Ectodermal cell (in vitro differentiated cells): ENCODE measurements at regions not wholly inside any gene's neighbourhood (a gene's known extent, or its start where the extent isn't known, plus 50 kb on each side); places are given as distances from the start of the nearest gene placed in this dataset.

ENCODE experiments used
- H3K27ac ChIP-seq: 2 replicates; pipeline ENCODE4 v1.7.0; 2013; ENCODE audit warnings: mild to moderate bottlenecking, low read depth, low read length; ENCODE audit not compliant: insufficient read depth, poor library complexity, severe bottlenecking
- H3K27me3 ChIP-seq: 2 replicates; pipeline ENCODE4 v1.7.0; 2013; ENCODE audit warnings: mild to moderate bottlenecking, low read length; ENCODE audit not compliant: insufficient read depth, control insufficient read depth, poor library complexity, severe bottlenecking
- H3K36me3 ChIP-seq: one replicate; pipeline ENCODE4 v1.7.0; 2013; ENCODE audit warnings: low read length; ENCODE audit not compliant: control insufficient read depth, insufficient read depth
- H3K4me1 ChIP-seq: one replicate; pipeline ENCODE4 v1.7.0; 2013; ENCODE audit warnings: low read length; ENCODE audit not compliant: control insufficient read depth, insufficient read depth
- H3K4me3 ChIP-seq: 2 replicates; pipeline ENCODE4 v1.7.0; 2013; ENCODE audit warnings: low read depth, low read length, control low read depth; ENCODE audit not compliant: insufficient read depth
- H3K9me3 ChIP-seq: 2 replicates; pipeline ENCODE4 v1.7.0; 2013; ENCODE audit warnings: mild to moderate bottlenecking, low read length, moderate library complexity; ENCODE audit not compliant: control insufficient read depth
- WGBS, 2 experiments: methylation state at CpG; one replicate each; pipeline ENCODE4 v1.1.7; 2013; ENCODE audit warnings: missing lambda C conversion rate in 2 of 2; 5-methylcytosine and 5-hydroxymethylcytosine counted together

DNA sequence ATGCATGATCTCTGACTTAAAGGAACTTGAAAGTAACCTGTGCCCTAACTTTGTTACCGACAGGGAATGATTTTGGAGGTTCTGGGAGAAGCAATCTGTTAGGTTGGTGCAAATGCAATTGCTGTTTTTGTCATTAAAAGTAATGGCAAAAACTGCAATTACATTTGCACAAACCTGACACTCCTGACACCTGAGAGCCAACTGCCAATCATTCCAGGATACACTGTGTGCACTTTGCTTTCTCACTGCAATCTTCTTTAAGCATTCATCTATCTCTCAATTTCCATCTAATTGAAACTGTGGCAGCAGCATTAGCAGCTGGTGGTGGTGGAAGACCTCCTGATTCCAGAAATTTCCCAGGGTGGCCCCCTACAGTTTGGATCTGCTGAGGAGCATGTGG lies 87.6 kb upstream of the CYP1B1 start:
- Histone ChIP-seq H3K9me3 (no peaks in the 10 kb centered on the region), H3K4me3 (no peak overlapping the region), H3K27ac (no peak overlapping the region), H3K4me1 (peaks cover 4% of the 10 kb centered on the region), H3K27me3 (no peaks in the 10 kb centered on the region), H3K36me3 (no peaks in the 10 kb centered on the region)
- 100% methylated on average over 1 of the region's 1 CpG for WGBS, 2 experiments

GRCh38 chr2:38163006-38163405 lies 87.1 kb upstream of the CYP1B1 start:
- Histone ChIP-seq H3K36me3 (no peaks in the 10 kb centered on the region), H3K4me1 (peaks cover 4% of the 10 kb centered on the region), H3K27me3 (no peaks in the 10 kb centered on the region), H3K4me3 (no peak overlapping the region), H3K27ac (no peak overlapping the region), H3K9me3 (no peaks in the 10 kb centered on the region)
- WGBS, 2 experiments = 90 to 97% methylated on average over 3 of the region's 3 CpGs

GRCh38 chr2:38160516-38160915 lies 84.6 kb upstream of the CYP1B1 start:
- H3K27ac ChIP-seq = no peak overlapping the region
- no peak overlapping the region for H3K4me3 ChIP-seq
- no peaks in the 10 kb centered on the region for H3K9me3 ChIP-seq
- H3K27me3 ChIP-seq = no peaks in the 10 kb centered on the region
- 87 to 90% methylated on average over 5 of the region's 5 CpGs for whole genome bisulfite sequencing, 2 experiments
- peaks cover 4% of the 10 kb centered on the region for H3K4me1 ChIP-seq
- H3K36me3 ChIP-seq = no peaks in the 10 kb centered on the region

DNA sequence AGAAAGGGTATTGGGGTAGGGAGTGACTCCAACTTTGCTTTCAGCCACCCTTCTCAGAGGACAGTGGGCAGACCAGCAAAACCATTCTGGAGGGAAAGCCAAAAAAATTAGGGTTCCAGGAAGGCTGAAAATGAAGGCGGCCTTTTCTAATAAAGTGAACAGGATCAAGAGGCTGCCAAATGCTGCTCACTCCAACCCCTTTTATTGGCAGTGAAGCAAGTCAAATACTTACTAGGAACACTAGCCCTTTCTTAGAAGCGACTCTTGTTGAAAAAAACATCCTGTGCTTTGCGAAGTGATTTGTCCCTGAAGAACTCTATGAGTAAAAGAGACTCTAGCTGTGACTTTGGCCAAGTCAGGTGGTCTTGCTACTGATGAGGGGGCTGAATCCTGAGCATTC lies 83.6 kb upstream of the CYP1B1 start:
- no peaks in the 10 kb centered on the region for H3K27me3 ChIP-seq
- H3K9me3 ChIP-seq = no peaks in the 10 kb centered on the region
- 91 to 96% methylated on average over 3 of the region's 3 CpGs for WGBS, 2 experiments
- peaks cover 4% of the 10 kb centered on the region for H3K4me1 ChIP-seq
- H3K27ac ChIP-seq = no peak overlapping the region
- no peaks in the 10 kb centered on the region for H3K36me3 ChIP-seq
- H3K4me3 ChIP-seq = no peak overlapping the region

GRCh38 chr2:38159191-38159590 lies 83.2 kb upstream of the CYP1B1 start:
- Histone ChIP-seq H3K4me1 (peaks cover 4% of the 10 kb centered on the region), H3K36me3 (no peaks in the 10 kb centered on the region), H3K27ac (no peak overlapping the region), H3K9me3 (no peaks in the 10 kb centered on the region), H3K27me3 (no peaks in the 10 kb centered on the region), H3K4me3 (no peak overlapping the region)
- 94 to 96% methylated on average over 6 of the region's 6 CpGs for WGBS, 2 experiments

- no peak overlapping the region for H3K4me3 ChIP-seq
- no peaks in the 10 kb centered on the region for H3K9me3 ChIP-seq
- H3K4me1 ChIP-seq = peaks cover 4% of the 10 kb centered on the region
- WGBS, 2 experiments = 95 to 97% methylated on average over 4 of the region's 6 CpGs
- no peak overlapping the region for H3K27ac ChIP-seq
- no peaks in the 10 kb centered on the region for H3K36me3 ChIP-seq
- no peaks in the 10 kb centered on the region for H3K27me3 ChIP-seq
These were observed 82.6 kb upstream of the CYP1B1 start for GRCh38 chr2:38158378-38159118.

- WGBS, 2 experiments = 91 to 96% methylated on average over 5 of the region's 5 CpGs
- no peaks in the 10 kb centered on the region for H3K27me3 ChIP-seq
- H3K36me3 ChIP-seq = no peaks in the 10 kb centered on the region
- H3K27ac ChIP-seq = no peak overlapping the region
- H3K4me1 ChIP-seq = peaks cover 4% of the 10 kb centered on the region
- no peaks in the 10 kb centered on the region for H3K9me3 ChIP-seq
- no peak overlapping the region for H3K4me3 ChIP-seq
These were observed 80.5 kb upstream of the CYP1B1 start for GRCh38 chr2:38156436-38156835.

DNA sequence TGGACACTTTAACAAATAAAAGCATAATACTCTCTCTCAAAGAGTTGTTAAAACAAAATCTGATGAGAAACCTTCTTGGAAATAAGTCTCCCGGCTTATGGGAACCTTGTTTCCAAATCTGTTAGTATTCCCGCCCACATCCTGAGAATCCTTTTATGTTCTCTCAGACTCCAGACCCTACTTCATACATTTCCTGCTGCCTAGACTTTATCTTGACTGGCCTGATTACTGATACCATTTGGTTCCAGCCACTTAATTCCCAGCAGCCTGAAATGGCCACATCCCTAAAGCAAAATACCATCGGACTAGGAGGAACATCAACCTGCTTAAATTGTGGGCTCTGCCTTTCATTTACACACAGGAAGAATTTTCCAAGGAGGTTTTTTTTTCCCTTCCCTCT lies 79.1 kb upstream of the CYP1B1 start:
- Histone ChIP-seq H3K4me1 (peaks cover 4% of the 10 kb centered on the region), H3K4me3 (no peak overlapping the region), H3K27me3 (no peaks in the 10 kb centered on the region), H3K36me3 (no peaks in the 10 kb centered on the region), H3K27ac (no peak overlapping the region), H3K9me3 (no peaks in the 10 kb centered on the region)
- WGBS, 2 experiments = 92 to 95% methylated on average over 3 of the region's 3 CpGs

DNA sequence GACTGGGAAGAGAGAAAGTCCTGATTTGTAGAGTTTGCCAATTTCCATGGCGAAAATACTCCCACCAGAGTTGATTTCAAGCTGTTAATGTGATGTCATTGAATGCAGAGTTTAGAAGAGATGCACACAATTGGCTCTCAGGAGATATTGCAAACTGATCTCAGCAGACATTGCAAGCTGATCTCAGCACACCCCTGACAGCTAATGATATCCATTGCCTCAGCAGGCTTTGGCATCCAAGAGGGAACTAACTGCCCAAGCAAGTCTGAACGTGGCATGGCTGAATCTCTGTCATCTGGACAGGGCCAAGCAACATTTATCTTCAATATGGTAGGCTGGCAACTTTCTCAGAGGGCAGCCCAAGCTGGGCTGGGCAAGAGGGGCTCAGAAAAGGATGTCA lies 78.4 kb upstream of the CYP1B1 start:
- H3K4me3 ChIP-seq = no peak overlapping the region
- H3K9me3 ChIP-seq = no peaks in the 10 kb centered on the region
- 94 to 95% methylated on average over 2 of the region's 2 CpGs for WGBS, 2 experiments
- no peaks in the 10 kb centered on the region for H3K27me3 ChIP-seq
- H3K36me3 ChIP-seq = no peaks in the 10 kb centered on the region
- H3K27ac ChIP-seq = no peak overlapping the region
- H3K4me1 ChIP-seq = no peaks in the 10 kb centered on the region

- Histone ChIP-seq H3K4me3 (no peak overlapping the region), H3K27ac (no peak overlapping the region), H3K9me3 (no peaks in the 10 kb centered on the region), H3K4me1 (no peaks in the 10 kb centered on the region), H3K27me3 (no peaks in the 10 kb centered on the region), H3K36me3 (no peaks in the 10 kb centered on the region)
- WGBS, 2 experiments = 95% methylated on average over 6 of the region's 6 CpGs
These were observed 77.7 kb upstream of the CYP1B1 start for GRCh38 chr2:38153476-38154135.
